Type B pancreatic cell (in vitro differentiated cells): ENCODE measurements at regions not wholly inside any gene's neighbourhood (a gene's known extent, or its start where the extent isn't known, plus 50 kb on each side); places are given as distances from the start of the nearest gene placed in this dataset.

Experiments
- DNase-seq: peaks from one replicate; pipeline ENCODE4 v3.0.0; 2021; ENCODE audit warnings: mixed read lengths; ENCODE audit not compliant: unreplicated experiment; ENCODE audit errors: extremely low spot score
- H3K27ac Mint-ChIP-seq: 2 replicates; pipeline ENCODE4 v1.8.0; 2021; ENCODE audit warnings: mild to moderate bottlenecking, mixed read lengths
- H3K27me3 Mint-ChIP-seq: 2 replicates; pipeline ENCODE4 v1.8.0; 2021; ENCODE audit warnings: mixed read lengths
- H3K36me3 Mint-ChIP-seq: 2 replicates; pipeline ENCODE4 v1.8.0; 2021; ENCODE audit warnings: mixed read lengths
- H3K4me1 Mint-ChIP-seq: one replicate; pipeline ENCODE4 v1.8.0; 2021; ENCODE audit warnings: mixed read lengths; ENCODE audit not compliant: unreplicated experiment
- H3K4me3 Mint-ChIP-seq: 2 replicates; pipeline ENCODE4 v1.8.0; 2021; ENCODE audit warnings: mild to moderate bottlenecking, mixed read lengths
- H3K9me3 Mint-ChIP-seq: 2 replicates; pipeline ENCODE4 v1.8.0; 2021; ENCODE audit warnings: mixed read lengths
- TF ChIP-seq, protein P1 (sequence below): fragments of 200-600 bp; sonication (generic); conservative IDR thresholded peaks from 2 replicates; pipeline ENCODE4 v1.5.0; 2021; ENCODE audit warnings: antibody characterized with exemption, mild to moderate bottlenecking

DNA sequence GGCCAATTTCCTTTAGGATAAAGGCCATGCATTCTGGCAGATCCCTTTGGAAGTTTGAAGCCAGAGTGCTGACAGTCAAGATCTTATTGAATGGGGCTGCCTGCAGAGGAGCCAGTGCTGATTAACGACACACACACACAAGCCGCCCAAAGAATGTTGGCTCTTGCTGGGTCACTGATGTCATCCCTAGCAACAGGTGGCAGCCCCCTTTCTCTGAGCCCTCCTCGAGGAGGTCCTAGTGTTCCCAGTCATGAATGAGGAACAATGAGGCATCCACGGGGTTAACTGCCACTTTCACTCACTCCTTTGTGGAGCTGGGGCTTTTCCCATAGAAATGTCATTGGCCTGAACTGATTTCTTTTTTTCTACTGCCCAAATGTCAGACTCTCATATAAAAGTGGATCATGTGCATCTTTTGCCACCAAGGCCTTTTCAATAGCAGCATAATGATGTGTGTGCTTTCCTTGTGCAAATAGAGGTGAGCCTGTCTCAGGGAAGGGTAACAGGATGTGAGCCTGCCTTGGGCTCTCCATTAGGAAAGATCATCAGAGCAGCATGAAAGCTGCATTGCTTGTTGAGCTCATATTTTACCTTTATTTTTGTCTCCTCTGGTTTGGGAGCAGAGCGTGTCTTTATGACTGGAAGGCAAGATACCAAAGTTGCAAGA, 301.8 kb upstream of the MTNR1B start:
- H3K27me3 Mint-ChIP-seq: no peaks in the 10 kb centered on the region
- H3K4me3 Mint-ChIP-seq: no peak overlapping the region
- no peak for DNase-seq
- H3K9me3 Mint-ChIP-seq: no peaks in the 10 kb centered on the region
- H3K27ac Mint-ChIP-seq: no peak overlapping the region
- peaks cover 3% of the 10 kb centered on the region for H3K36me3 Mint-ChIP-seq
- TF ChIP-seq, protein P1, sequence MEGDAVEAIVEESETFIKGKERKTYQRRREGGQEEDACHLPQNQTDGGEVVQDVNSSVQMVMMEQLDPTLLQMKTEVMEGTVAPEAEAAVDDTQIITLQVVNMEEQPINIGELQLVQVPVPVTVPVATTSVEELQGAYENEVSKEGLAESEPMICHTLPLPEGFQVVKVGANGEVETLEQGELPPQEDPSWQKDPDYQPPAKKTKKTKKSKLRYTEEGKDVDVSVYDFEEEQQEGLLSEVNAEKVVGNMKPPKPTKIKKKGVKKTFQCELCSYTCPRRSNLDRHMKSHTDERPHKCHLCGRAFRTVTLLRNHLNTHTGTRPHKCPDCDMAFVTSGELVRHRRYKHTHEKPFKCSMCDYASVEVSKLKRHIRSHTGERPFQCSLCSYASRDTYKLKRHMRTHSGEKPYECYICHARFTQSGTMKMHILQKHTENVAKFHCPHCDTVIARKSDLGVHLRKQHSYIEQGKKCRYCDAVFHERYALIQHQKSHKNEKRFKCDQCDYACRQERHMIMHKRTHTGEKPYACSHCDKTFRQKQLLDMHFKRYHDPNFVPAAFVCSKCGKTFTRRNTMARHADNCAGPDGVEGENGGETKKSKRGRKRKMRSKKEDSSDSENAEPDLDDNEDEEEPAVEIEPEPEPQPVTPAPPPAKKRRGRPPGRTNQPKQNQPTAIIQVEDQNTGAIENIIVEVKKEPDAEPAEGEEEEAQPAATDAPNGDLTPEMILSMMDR: no peak
- H3K4me1 Mint-ChIP-seq: peaks cover 35% of the 10 kb centered on the region

DNA sequence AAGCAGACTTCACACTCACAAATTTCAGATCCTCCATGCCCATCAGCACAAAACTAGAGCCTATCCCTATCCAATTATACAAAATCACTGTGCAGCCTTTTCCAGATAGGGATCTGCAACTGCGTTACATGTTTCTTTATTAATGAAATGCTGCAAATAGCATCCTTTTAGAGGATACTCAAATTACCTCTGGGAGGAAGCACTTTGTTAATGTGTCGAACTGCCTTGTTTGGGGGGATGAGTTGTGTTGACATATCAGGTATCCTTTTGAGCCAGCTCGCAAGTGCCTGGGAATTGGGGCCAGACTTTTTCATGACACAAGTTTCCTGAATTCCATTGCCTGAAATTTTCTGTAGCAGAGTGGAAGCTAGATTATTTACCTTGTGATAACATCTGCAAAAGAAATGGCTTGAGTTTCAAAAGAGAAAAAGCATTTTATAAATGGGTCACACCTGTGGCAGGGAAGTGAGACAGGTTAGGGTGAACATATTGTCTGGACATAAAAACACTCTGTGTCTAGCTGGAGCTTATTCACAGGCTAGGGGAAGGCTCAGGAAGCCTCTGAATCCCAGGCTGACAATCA, 299.1 kb upstream of the MTNR1B start:
- Mint-ChIP-seq H3K36me3 (peaks cover 8% of the 10 kb centered on the region), H3K27ac (no peak overlapping the region)
- TF ChIP-seq, protein P1: no peak

DNA sequence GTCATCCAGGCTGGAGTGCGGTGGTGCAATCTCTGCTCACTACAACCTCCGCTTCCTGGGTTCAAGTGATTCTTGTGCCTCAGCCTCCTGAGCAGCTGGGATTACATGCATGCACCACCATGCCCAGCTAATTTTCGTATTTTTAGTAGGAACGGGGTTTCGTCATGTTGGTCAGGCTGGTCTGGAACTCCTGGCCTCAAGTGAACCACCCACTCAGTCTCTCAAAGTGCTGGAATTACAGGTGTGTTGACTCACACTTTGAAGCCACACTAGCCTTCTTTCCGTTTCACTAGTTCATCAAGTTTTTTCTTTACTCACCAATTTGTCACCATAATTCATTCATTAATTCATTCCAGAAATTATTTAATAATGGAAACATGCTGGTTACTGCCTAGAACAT, 298.4 kb upstream of the MTNR1B start:
- Mint-ChIP-seq H3K27me3 (no peaks in the 10 kb centered on the region), H3K4me1 (peaks cover 41% of the 10 kb centered on the region), H3K9me3 (no peaks in the 10 kb centered on the region), H3K4me3 (no peak overlapping the region), H3K27ac (no peak overlapping the region), H3K36me3 (peaks cover 8% of the 10 kb centered on the region)
- TF ChIP-seq, protein P1: no peak
- no peak for DNase-seq

More for the DNA sequence above, 299.1 kb upstream of the MTNR1B start:
- DNase-seq: no peak
- no peak overlapping the region for H3K4me3 Mint-ChIP-seq
- peaks cover 35% of the 10 kb centered on the region for H3K4me1 Mint-ChIP-seq
- H3K9me3 Mint-ChIP-seq: no peaks in the 10 kb centered on the region
- H3K27me3 Mint-ChIP-seq: no peaks in the 10 kb centered on the region

DNA sequence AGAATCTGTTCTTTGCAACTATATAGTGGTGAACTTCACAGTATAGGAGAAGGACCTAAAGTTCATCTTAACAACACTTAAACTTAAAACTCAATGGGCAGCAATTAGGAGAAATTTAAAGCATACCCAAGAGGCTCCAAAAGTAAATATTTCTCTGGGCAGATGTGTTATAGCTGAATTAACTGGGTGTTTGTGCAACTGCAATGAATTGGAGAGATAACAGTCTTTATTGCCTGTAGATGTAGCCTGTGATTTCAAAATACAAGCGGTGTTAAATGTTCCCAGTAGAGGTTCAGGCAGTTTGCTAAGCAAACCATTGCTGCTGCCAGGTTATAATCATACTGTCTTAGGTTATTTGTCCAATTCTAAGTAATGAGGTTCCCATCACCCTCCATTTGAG, 294.1 kb upstream of the MTNR1B start:
- TF ChIP-seq, protein P1: no peak
- H3K27me3 Mint-ChIP-seq: no peaks in the 10 kb centered on the region
- no peak overlapping the region for H3K4me3 Mint-ChIP-seq
- no peak overlapping the region for H3K27ac Mint-ChIP-seq
- DNase-seq: no peak
- peaks cover 20% of the 10 kb centered on the region for H3K4me1 Mint-ChIP-seq
- peaks cover 9% of the 10 kb centered on the region for H3K9me3 Mint-ChIP-seq
- peaks cover 17% of the 10 kb centered on the region for H3K36me3 Mint-ChIP-seq

DNA sequence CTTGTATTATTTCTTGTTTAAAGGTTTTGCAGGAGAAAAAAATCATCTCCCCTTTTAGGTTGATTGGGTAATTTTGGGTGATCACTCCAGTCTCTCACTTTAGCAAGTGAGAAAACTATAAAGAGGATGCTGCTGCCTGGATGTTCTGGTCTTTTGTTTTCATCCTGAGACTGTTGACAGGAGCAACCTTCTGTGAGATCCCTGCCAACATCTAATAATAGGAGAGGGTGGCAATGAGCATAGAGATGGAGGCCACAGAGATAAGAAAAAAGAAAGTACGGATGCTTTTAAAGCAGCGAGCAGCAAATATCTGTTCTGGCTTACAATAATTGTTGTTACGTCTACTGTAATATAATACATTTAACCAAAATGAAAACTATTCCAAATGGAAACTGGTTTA, 293.6 kb upstream of the MTNR1B start:
- Mint-ChIP-seq H3K4me1 (peaks cover 15% of the 10 kb centered on the region), H3K27me3 (no peaks in the 10 kb centered on the region), H3K36me3 (peaks cover 17% of the 10 kb centered on the region), H3K4me3 (no peak overlapping the region), H3K9me3 (peaks cover 10% of the 10 kb centered on the region), H3K27ac (no peak overlapping the region)
- no peak for DNase-seq
- TF ChIP-seq, protein P1: no peak
